GM19025 (cell line): ENCODE measurements at regions not wholly inside any gene's neighbourhood (a gene's known extent, or its start where the extent isn't known, plus 50 kb on each side); places are given as distances from the start of the nearest gene placed in this dataset.

Source experiments
- ATAC-seq: cut with Tn5 transposase; IDR thresholded peaks from one replicate; pipeline ENCODE4 v1.9.1; 2021; ENCODE audit warnings: mild to moderate bottlenecking, low read depth, moderate library complexity; ENCODE audit not compliant: unreplicated experiment

DNA sequence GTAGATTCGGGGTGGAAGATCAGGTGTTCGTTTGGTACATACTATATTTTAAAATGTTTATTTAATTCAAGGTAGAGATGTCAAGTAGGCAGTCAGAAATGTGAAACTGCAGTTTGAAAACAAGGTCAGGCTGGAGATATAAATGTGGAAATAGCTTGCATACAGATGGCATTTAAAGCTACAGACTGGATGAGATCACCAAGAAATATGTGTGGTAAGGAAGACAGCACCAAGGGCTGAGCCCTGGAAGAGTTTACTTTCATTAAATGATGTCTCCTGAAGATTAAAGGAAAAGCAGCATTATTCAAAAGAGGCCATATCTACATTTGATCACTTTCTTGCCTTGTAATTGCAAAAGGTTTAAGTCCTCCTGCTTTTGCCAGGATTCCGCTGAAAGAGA lies 271.3 kb downstream of the PTBP2 start:
- no peak for ATAC-seq

GRCh38 chr1:96995351-96995750 lies 273.8 kb downstream of the PTBP2 start:
- no peak for ATAC-seq

DNA sequence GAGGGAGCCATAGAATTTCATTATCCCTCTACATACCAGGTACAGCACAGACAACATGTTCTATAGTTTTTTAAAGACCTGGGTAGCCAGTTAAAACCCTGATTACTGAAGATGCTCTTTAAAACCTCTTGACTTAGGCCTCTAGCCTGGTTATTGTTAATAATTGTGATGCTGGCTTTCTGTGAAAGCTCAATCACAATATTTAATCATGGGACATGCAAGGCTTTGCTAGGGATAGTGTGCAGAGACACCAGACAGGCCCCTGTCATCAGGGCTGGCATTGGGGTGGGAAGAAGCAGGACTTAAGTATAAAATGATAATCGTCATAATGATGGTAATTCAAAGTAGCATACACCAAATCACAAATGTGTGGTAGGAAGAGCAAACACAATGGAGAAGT lies 274.4 kb downstream of the PTBP2 start:
- no peak for ATAC-seq

- ATAC-seq, result no peak
Observed at GRCh38 chr1:96997717-96998116, 276.1 kb downstream of the PTBP2 start.

- ATAC-seq, result no peak
Observed at GRCh38 chr1:96998466-96998865, 276.9 kb downstream of the PTBP2 start.

DNA sequence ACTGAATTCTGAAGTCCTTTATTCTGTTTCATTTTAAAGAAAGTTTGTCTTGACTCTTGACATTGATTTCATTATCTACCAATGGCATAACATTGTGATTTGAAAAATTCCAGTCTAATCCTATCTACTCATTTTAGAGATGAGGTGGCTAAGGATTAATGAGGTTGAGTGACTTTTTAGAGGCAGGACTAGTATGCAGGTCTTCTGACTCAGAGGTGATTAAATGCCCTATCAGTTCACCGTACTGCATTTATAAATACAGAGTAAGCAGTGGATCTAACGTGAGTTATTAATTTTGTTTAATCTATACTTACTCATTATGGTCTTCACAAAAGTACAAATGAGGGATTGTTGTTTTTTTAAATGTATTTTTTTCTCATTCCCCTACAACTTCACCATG lies 277.6 kb downstream of the PTBP2 start:
- no peak for ATAC-seq

DNA sequence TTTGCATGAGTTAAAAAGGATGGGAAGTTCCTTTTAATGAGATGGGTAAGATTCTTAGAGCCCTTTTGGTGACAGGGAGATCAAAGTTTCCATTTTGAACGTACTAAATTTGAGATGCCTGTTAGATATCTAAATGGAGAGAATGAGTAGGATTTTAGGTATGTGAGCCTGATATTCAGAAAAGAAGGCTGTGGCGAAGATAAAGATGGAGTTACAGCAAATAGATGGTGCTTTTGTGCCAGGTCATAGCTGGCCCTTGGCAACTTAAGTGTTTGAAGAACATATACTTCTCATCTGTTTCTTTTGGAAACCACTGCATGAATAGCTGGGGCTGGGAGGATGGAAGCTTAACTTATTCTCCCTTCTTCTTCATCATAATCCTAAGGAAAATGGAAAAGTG lies 282.5 kb downstream of the PTBP2 start:
- ATAC-seq, result no peak

DNA sequence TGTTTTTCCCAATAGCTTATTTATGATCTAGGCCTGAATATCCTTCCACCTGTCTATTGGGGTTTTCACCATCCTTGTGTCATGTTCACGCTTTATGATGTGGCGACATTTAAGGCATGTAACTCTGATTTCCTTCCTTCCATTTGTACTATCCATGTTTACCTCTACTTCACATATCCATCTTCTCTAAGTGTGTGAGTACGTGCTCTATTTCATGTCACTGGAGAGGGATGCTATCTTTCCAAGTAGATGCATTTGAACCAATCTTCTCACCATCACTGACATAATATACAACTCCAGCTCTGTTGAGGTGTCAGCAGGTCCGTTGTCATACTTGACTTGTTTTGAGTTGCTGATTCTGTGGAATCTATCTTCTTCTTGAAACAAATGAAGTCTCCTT lies 283.2 kb downstream of the PTBP2 start:
- ATAC-seq, result no peak

- peak; percentile 52 for ATAC-seq
Observed at GRCh38 chr1:97006044-97006661, 284.6 kb downstream of the PTBP2 start.

- ATAC-seq, result no peak
Observed at GRCh38 chr1:97007840-97008604, 286.4 kb downstream of the PTBP2 start.

GRCh38 chr1:97010566-97011264 lies 289.1 kb downstream of the PTBP2 start:
- ATAC-seq, result no peak

DNA sequence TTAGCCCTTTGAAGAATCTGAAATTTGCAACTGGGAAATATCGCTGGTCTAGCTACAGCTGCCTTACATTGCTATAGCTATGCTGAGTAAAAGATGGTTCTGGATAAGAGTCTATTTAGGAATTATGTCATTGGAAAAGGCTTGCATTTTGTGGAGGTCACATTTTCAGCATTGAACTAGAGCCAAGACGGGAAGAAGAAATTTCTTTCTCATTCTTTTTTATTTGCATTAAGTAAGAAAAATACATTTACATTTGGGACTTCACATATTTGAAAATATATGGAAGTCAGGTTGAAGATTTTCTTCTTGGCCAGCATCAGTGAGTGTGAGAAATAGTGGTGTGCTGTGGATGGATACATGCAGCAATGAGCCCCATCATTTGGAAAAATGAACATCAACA lies 291.6 kb downstream of the PTBP2 start:
- ATAC-seq, result no peak

DNA sequence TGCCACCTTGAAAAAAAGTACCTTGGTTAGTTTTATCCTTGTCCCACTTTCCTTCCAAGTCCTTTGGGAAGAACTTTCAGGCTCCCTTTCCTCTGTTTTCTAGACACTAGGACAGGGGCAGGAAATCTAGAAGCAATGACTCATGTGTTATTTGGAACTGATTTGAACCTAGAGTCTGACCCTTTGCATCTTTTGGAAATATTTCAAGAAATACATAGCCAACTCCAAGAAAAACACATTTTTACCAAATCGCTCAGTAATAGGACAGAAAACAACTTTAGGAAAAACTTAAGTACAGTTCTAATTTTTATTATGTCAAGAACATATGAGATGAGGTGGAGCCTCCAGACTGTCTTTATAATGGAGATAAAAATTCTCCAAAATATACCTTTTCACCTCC lies 292.4 kb downstream of the PTBP2 start:
- ATAC-seq, result no peak

GRCh38 chr1:97014426-97014825 lies 292.8 kb downstream of the PTBP2 start:
- no peak for ATAC-seq

- no peak for ATAC-seq
Observed at GRCh38 chr1:97017895-97018294, 296.3 kb downstream of the PTBP2 start.
